ENCODE measurements at regions not wholly inside any gene's neighbourhood (a gene's known extent, or its start where the extent isn't known, plus 50 kb on each side); places are given as distances from the start of the nearest gene placed in this dataset.

GRCh38 chr4:117768610-117769009 is 265.7 kb upstream of the NDST3 start:
- TF ChIP-seq CTCF (IDR thresholded peaks at IDR 0.05) (no peak), POLR2AphosphoS5 (IDR thresholded peaks at IDR 0.05) (no peak)

All from gastroesophageal sphincter (tissue), 3 donors.